HL-60 (cell line): ENCODE measurements at regions not wholly inside any gene's neighbourhood (a gene's known extent, or its start where the extent isn't known, plus 50 kb on each side); places are given as distances from the start of the nearest gene placed in this dataset.

ENCODE experiments used
- SPI1 ChIP-seq: IDR thresholded peaks from 2 replicates; pipeline ENCODE4 v1.6.1; 2012; ENCODE audit warnings: low read depth, mild to moderate bottlenecking, borderline replicate concordance
- TF ChIP-seq, protein P1 (sequence below): IDR thresholded peaks from one replicate; pipeline ENCODE4 v1.5.1; 2011; ENCODE audit warnings: low read length, control low read depth, inconsistent platforms; ENCODE audit not compliant: insufficient read depth

DNA sequence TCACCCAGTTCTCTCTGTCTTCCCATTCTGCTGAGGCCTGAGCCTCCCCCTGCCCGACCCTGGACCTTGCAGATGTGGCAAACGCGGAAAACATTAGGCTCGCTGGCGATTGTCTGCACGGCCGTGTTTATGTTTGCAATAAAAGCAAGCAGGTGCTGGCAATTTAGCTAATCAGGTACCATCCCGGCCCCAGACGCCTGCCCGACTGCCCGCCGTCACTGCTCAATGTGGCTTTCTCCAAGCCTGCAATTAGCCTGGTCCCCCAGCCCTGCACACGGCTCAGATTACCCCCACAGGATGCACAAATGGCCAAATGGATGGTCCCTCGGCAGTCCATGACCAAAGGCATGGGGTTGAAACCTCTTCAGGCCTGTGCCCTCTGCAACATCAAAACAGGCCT lies 259.7 kb downstream of the MN1 start:
- TF ChIP-seq, protein P1, sequence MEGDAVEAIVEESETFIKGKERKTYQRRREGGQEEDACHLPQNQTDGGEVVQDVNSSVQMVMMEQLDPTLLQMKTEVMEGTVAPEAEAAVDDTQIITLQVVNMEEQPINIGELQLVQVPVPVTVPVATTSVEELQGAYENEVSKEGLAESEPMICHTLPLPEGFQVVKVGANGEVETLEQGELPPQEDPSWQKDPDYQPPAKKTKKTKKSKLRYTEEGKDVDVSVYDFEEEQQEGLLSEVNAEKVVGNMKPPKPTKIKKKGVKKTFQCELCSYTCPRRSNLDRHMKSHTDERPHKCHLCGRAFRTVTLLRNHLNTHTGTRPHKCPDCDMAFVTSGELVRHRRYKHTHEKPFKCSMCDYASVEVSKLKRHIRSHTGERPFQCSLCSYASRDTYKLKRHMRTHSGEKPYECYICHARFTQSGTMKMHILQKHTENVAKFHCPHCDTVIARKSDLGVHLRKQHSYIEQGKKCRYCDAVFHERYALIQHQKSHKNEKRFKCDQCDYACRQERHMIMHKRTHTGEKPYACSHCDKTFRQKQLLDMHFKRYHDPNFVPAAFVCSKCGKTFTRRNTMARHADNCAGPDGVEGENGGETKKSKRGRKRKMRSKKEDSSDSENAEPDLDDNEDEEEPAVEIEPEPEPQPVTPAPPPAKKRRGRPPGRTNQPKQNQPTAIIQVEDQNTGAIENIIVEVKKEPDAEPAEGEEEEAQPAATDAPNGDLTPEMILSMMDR = no peak
- TF ChIP-seq SPI1 = no peak
